ENCODE measurements at regions not wholly inside any gene's neighbourhood (a gene's known extent, or its start where the extent isn't known, plus 50 kb on each side); places are given as distances from the start of the nearest gene placed in this dataset.
"Not testable (repeated sequence)": the region's sequence is repeated elsewhere in the genome, so short reads cannot be mapped to it uniquely, and the experiment has no call there.

GRCh38 chr2:117019357-117019756, 795.1 kb upstream of the DDX18 start:
- WGBS, 2 experiments (ENCODE audit: low coverage in 1 of 2, low lambda C conversion rate in 2 of 2, missing lambda C conversion rate in 2 of 2): 9 to 21% methylated on average over 1 of the region's 1 CpG

GRCh38 chr2:117027646-117028045, 786.8 kb upstream of the DDX18 start:
- no peak overlapping the region for H3K27ac ChIP-seq
- H3K9me3 ChIP-seq (ENCODE audit: low read depth): no peaks in the 10 kb centered on the region
- in situ Hi-C loops (cut with MboI): no loop called here
- no peaks in the 10 kb centered on the region for H3K9me2 ChIP-seq (ENCODE audit: insufficient read depth)
- H3K4me1 ChIP-seq (ENCODE audit: insufficient read depth): no peaks in the 10 kb centered on the region
- 21 to 23% methylated on average over 6 of the region's 6 CpGs for WGBS, 2 experiments (ENCODE audit: low coverage in 1 of 2, low lambda C conversion rate in 2 of 2, missing lambda C conversion rate in 2 of 2)
- DNase-seq: no peak
- no peak overlapping the region for H2AFZ ChIP-seq
- H3K36me3 ChIP-seq (ENCODE audit: low read depth): no peaks in the 10 kb centered on the region
- no peaks in the 10 kb centered on the region for H3K27me3 ChIP-seq (replicated peaks; ENCODE audit: insufficient read depth)
- no peak overlapping the region for H3K9ac ChIP-seq
- no peaks in the 10 kb centered on the region for H4K20me1 ChIP-seq (ENCODE audit: insufficient read depth)
- H3K79me2 ChIP-seq (ENCODE audit: insufficient read depth): no peaks in the 10 kb centered on the region
- no peak for TF ChIP-seq EZH2 (IDR thresholded peaks at IDR 0.05; ENCODE audit: insufficient read depth, poor library complexity, severe bottlenecking)
- no peak for TF ChIP-seq EZH2phosphoT487 (IDR thresholded peaks at IDR 0.05; ENCODE audit: insufficient read depth, low read depth)
- no peaks in the 10 kb centered on the region for H3F3A ChIP-seq (ENCODE audit: insufficient read depth)
- no peak overlapping the region for H3K4me2 ChIP-seq (ENCODE audit: unreplicated experiment)
- H3K4me3 ChIP-seq: no peak overlapping the region

More at GRCh38 chr2:117019357-117019756, 795.1 kb upstream of the DDX18 start:
- no peaks in the 10 kb centered on the region for H3K9me2 ChIP-seq (ENCODE audit: insufficient read depth)
- TF ChIP-seq EZH2 (IDR thresholded peaks at IDR 0.05; ENCODE audit: insufficient read depth, poor library complexity, severe bottlenecking) (no peak), EZH2phosphoT487 (IDR thresholded peaks at IDR 0.05; ENCODE audit: insufficient read depth, low read depth) (no peak)
- no peak overlapping the region for H3K9ac ChIP-seq
- no peak overlapping the region for H3K4me2 ChIP-seq (ENCODE audit: unreplicated experiment)
- H2AFZ ChIP-seq: no peak overlapping the region
- H3K4me1 ChIP-seq (ENCODE audit: insufficient read depth): no peaks in the 10 kb centered on the region
- no peaks in the 10 kb centered on the region for H3K36me3 ChIP-seq (ENCODE audit: low read depth)
- no peaks in the 10 kb centered on the region for H3K9me3 ChIP-seq (ENCODE audit: low read depth)
- no peaks in the 10 kb centered on the region for H3K27me3 ChIP-seq (replicated peaks; ENCODE audit: insufficient read depth)
- no peak overlapping the region for H3K27ac ChIP-seq
- no peaks in the 10 kb centered on the region for H3K79me2 ChIP-seq (ENCODE audit: insufficient read depth)
- no peaks in the 10 kb centered on the region for H4K20me1 ChIP-seq (ENCODE audit: insufficient read depth)
- in situ Hi-C loops (cut with MboI): no loop called here
- no peaks in the 10 kb centered on the region for H3F3A ChIP-seq (ENCODE audit: insufficient read depth)
- no peak overlapping the region for H3K4me3 ChIP-seq
- DNase-seq: no peak

- in situ Hi-C loops (cut with MboI); H3K79me2 ChIP-seq (ENCODE audit: insufficient read depth); DNase-seq; H3K27ac ChIP-seq; H3K9ac ChIP-seq; H3F3A ChIP-seq (ENCODE audit: insufficient read depth); H3K9me3 ChIP-seq (ENCODE audit: low read depth); H3K27me3 ChIP-seq (replicated peaks; ENCODE audit: insufficient read depth); H3K36me3 ChIP-seq (ENCODE audit: low read depth); H2AFZ ChIP-seq; H3K9me2 ChIP-seq (ENCODE audit: insufficient read depth); H3K4me3 ChIP-seq; H3K4me1 ChIP-seq (ENCODE audit: insufficient read depth); H4K20me1 ChIP-seq (ENCODE audit: insufficient read depth); H3K4me2 ChIP-seq (ENCODE audit: unreplicated experiment): not testable (repeated sequence)
- 50 to 52% methylated on average over 18 of the region's 18 CpGs for WGBS, 2 experiments (ENCODE audit: low coverage in 1 of 2, low lambda C conversion rate in 2 of 2, missing lambda C conversion rate in 2 of 2)
These were observed 785.8 kb upstream of the DDX18 start for GRCh38 chr2:117028708-117029107.

- H3K27me3 ChIP-seq (replicated peaks; ENCODE audit: insufficient read depth): no peaks in the 10 kb centered on the region
- in situ Hi-C loops (cut with MboI): no loop called here
- no peak overlapping the region for H3K4me2 ChIP-seq (ENCODE audit: unreplicated experiment)
- no peaks in the 10 kb centered on the region for H3K9me3 ChIP-seq (ENCODE audit: low read depth)
- H3K4me1 ChIP-seq (ENCODE audit: insufficient read depth): no peaks in the 10 kb centered on the region
- 66 to 69% methylated on average over 48 to 58 of the region's 59 CpGs for WGBS, 2 experiments (ENCODE audit: low coverage in 1 of 2, low lambda C conversion rate in 2 of 2, missing lambda C conversion rate in 2 of 2)
- H3K4me3 ChIP-seq: no peak overlapping the region
- no peaks in the 10 kb centered on the region for H3K36me3 ChIP-seq (ENCODE audit: low read depth)
- no peak for TF ChIP-seq EZH2 (IDR thresholded peaks at IDR 0.05; ENCODE audit: insufficient read depth, poor library complexity, severe bottlenecking)
- no peak for TF ChIP-seq EZH2phosphoT487 (IDR thresholded peaks at IDR 0.05; ENCODE audit: insufficient read depth, low read depth)
- H3F3A ChIP-seq (ENCODE audit: insufficient read depth): no peaks in the 10 kb centered on the region
- no peak overlapping the region for H2AFZ ChIP-seq
- H3K9ac ChIP-seq: no peak overlapping the region
- no peaks in the 10 kb centered on the region for H3K79me2 ChIP-seq (ENCODE audit: insufficient read depth)
- no peaks in the 10 kb centered on the region for H3K9me2 ChIP-seq (ENCODE audit: insufficient read depth)
- no peaks in the 10 kb centered on the region for H4K20me1 ChIP-seq (ENCODE audit: insufficient read depth)
- DNase-seq: no peak
- H3K27ac ChIP-seq: no peak overlapping the region
These were observed 758.8 kb upstream of the DDX18 start for GRCh38 chr2:117055499-117056375.
